ENCODE measurements at regions not wholly inside any gene's neighbourhood (a gene's known extent, or its start where the extent isn't known, plus 50 kb on each side); places are given as distances from the start of the nearest gene placed in this dataset.

- Histone ChIP-seq H4K20me1 (ENCODE audit: control insufficient read depth, insufficient read depth, insufficient read length) (no peaks in the 10 kb centered on the region), H3K23me2 (ENCODE audit: insufficient read length, low read depth, low read length, poor library complexity, severe bottlenecking) (no peaks in the 10 kb centered on the region), H3K18ac (ENCODE audit: insufficient read length, low read depth, low read length) (no peak overlapping the region), H2BK5ac (ENCODE audit: insufficient read length, low read length) (no peak overlapping the region), H3K9ac (ENCODE audit: extremely low read depth, insufficient read length, low read length) (no peak overlapping the region), H3K14ac (ENCODE audit: insufficient read depth, low read length) (no peak overlapping the region), H3K4ac (ENCODE audit: low read depth, low read length) (no peak overlapping the region), H2AK5ac (ENCODE audit: insufficient read length, low read length) (no peak overlapping the region), H3K9me3 (ENCODE audit: control insufficient read depth, low read depth, low read length) (no peaks in the 10 kb centered on the region), H3K4me2 (ENCODE audit: insufficient read depth, insufficient read length, low read length) (no peak overlapping the region), H3K79me1 (ENCODE audit: insufficient read depth, low read depth, low read length, poor library complexity, severe bottlenecking) (no peaks in the 10 kb centered on the region), H3K56ac (ENCODE audit: insufficient read length, low read depth, low read length) (no peak overlapping the region), H4K8ac (replicated peaks; ENCODE audit: insufficient read length, low read depth, low read length) (no peak overlapping the region), H2BK20ac (ENCODE audit: low read depth, low read length, poor library complexity, severe bottlenecking) (no peak overlapping the region), H3K27ac (ENCODE audit: insufficient read length, low read depth, low read length) (no peak overlapping the region), H3K79me2 (ENCODE audit: insufficient read depth, low read length) (no peaks in the 10 kb centered on the region), H4K91ac (ENCODE audit: insufficient read length, low read depth, low read length) (no peak overlapping the region), H3T11ph (ENCODE audit: low read length) (no peak overlapping the region), H2BK15ac (ENCODE audit: low read depth, low read length) (no peak overlapping the region), H3K27me3 (ENCODE audit: insufficient read depth, low read length) (no peaks in the 10 kb centered on the region), H3K23ac (ENCODE audit: insufficient read length, low read depth, low read length) (no peak overlapping the region), H2BK120ac (ENCODE audit: low read depth, low read length, poor library complexity, severe bottlenecking) (no peak overlapping the region), H2AFZ (ENCODE audit: low read length) (no peak overlapping the region), H4K5ac (ENCODE audit: insufficient read length, low read depth, low read length) (no peak overlapping the region), H3K4me1 (ENCODE audit: insufficient read depth, low read length) (no peaks in the 10 kb centered on the region), H2BK12ac (ENCODE audit: insufficient read length, low read depth, low read length) (no peak overlapping the region)
- Mint-ChIP-seq H3K27ac (no peak overlapping the region), H3K4me1 (no peaks in the 10 kb centered on the region), H3K36me3 (ENCODE audit: insufficient read depth in 1 of 3, low read depth in 3 of 3) (peaks cover 0 to 3% (median 0%) of the 10 kb centered on the region in 3 experiments; a peak in 3 of 7 replicates), H3K27me3 (ENCODE audit: low read depth) (no peaks in the 10 kb centered on the region), H3K9me3 (peaks cover 0 to 2% of the 10 kb centered on the region in 2 experiments; a peak in 1 of 5 replicates), H3K4me3 (no peak overlapping the region)
- no CpG with 5 or more reads among the region's 1 CpG for WGBS (ENCODE audit: extremely low coverage, insufficient read length, low lambda C conversion rate)
- no peak for TF ChIP-seq CTCF (conservative IDR thresholded peaks at IDR 0.05)
- DNase-seq, result no peak
These were observed 740.3 kb upstream of the CDH6 start for GRCh38 chr5:30453168-30453567.

All from H9 (cell line).